ENCODE measurements at regions not wholly inside any gene's neighbourhood (a gene's known extent, or its start where the extent isn't known, plus 50 kb on each side); places are given as distances from the start of the nearest gene placed in this dataset.
A peak's percentile ranks its signal among the peaks of the same experiment; 100 is the strongest.
"Not testable (repeated sequence)": the region's sequence is repeated elsewhere in the genome, so short reads cannot be mapped to it uniquely, and the experiment has no call there.

GRCh38 chr10:55746002-55746401 is 615.1 kb downstream of the ZWINT start:
- Histone ChIP-seq H3K27ac (no peak overlapping the region), H3K4me1 (no peaks in the 10 kb centered on the region), H3K4me3 (no peak overlapping the region), H3K36me3 (no peaks in the 10 kb centered on the region), H3K27me3 (no peaks in the 10 kb centered on the region), H3K9me3 (no peaks in the 10 kb centered on the region)
- WGBS, 2 donors = 66 to 79% methylated on average over 1 of the region's 1 CpG
- TF ChIP-seq CTCF (IDR thresholded peaks at IDR 0.05) (no peak), POLR2A (IDR thresholded peaks at IDR 0.05) (no peak), EP300 (IDR thresholded peaks at IDR 0.05) (no peak)
- no peak for DNase-seq (ENCODE audit: low spot score in 2 of 2)

GRCh38 chr10:55742487-55742886 is 618.6 kb downstream of the ZWINT start:
- TF ChIP-seq POLR2A (IDR thresholded peaks at IDR 0.05) = no peak
- no peak for TF ChIP-seq CTCF (IDR thresholded peaks at IDR 0.05)
- TF ChIP-seq EP300 (IDR thresholded peaks at IDR 0.05) = no peak
- Histone ChIP-seq H3K27me3 (no peaks in the 10 kb centered on the region), H3K4me3 (no peak overlapping the region), H3K27ac (no peak overlapping the region), H3K9me3 (no peaks in the 10 kb centered on the region), H3K36me3 (no peaks in the 10 kb centered on the region), H3K4me1 (no peaks in the 10 kb centered on the region)
- DNase-seq (ENCODE audit: low spot score in 2 of 2) = no peak
- 79 to 83% methylated on average over 2 of the region's 2 CpGs for WGBS, 2 donors

GRCh38 chr10:55740767-55741166 is 620.3 kb downstream of the ZWINT start:
- H3K4me1 ChIP-seq; H3K9me3 ChIP-seq; H3K27me3 ChIP-seq; H3K4me3 ChIP-seq; H3K27ac ChIP-seq; H3K36me3 ChIP-seq; DNase-seq (ENCODE audit: low spot score in 2 of 2): not testable (repeated sequence)
- 11 to 20% methylated on average over 2 of the region's 2 CpGs for WGBS, 2 donors
- TF ChIP-seq CTCF (IDR thresholded peaks at IDR 0.05) = peak in 3 of 5 experiments; percentile 7 to 29 (median 16)

- no peak for DNase-seq (ENCODE audit: low spot score in 2 of 2)
- Histone ChIP-seq H3K27me3 (no peaks in the 10 kb centered on the region), H3K27ac (no peak overlapping the region), H3K9me3 (no peaks in the 10 kb centered on the region), H3K4me1 (no peaks in the 10 kb centered on the region), H3K4me3 (no peak overlapping the region), H3K36me3 (no peaks in the 10 kb centered on the region)
- TF ChIP-seq EP300 (IDR thresholded peaks at IDR 0.05) (no peak), POLR2A (IDR thresholded peaks at IDR 0.05) (no peak), CTCF (IDR thresholded peaks at IDR 0.05) (no peak)
- WGBS, 2 donors = 91 to 93% methylated on average over 2 of the region's 2 CpGs
Observed at GRCh38 chr10:55740110-55740509, 620.9 kb downstream of the ZWINT start.

- Histone ChIP-seq H3K9me3 (no peaks in the 10 kb centered on the region), H3K27ac (no peak overlapping the region), H3K4me3 (no peak overlapping the region), H3K36me3 (no peaks in the 10 kb centered on the region), H3K4me1 (no peaks in the 10 kb centered on the region), H3K27me3 (no peaks in the 10 kb centered on the region)
- 72 to 74% methylated on average over 2 of the region's 2 CpGs for WGBS, 2 donors
- DNase-seq (ENCODE audit: low spot score in 2 of 2) = no peak
- no peak for TF ChIP-seq CTCF (IDR thresholded peaks at IDR 0.05)
- no peak for TF ChIP-seq POLR2A (IDR thresholded peaks at IDR 0.05)
- no peak for TF ChIP-seq EP300 (IDR thresholded peaks at IDR 0.05)
Observed at GRCh38 chr10:55734112-55734511, 626.9 kb downstream of the ZWINT start.

Measured in tibial nerve (tissue), 4 donors.